H1 (cell line): ENCODE measurements at regions not wholly inside any gene's neighbourhood (a gene's known extent, or its start where the extent isn't known, plus 50 kb on each side); places are given as distances from the start of the nearest gene placed in this dataset.

Source experiments
- CBX8 ChIP-seq: fragments of 300-800, 300-1000 bp; sonication (generic); IDR thresholded peaks from 2 replicates; pipeline ENCODE4 v1.7.1; 2016; ENCODE audit warnings: low read depth, low read length, borderline replicate concordance
- CHD7 ChIP-seq: fragments of 300-600 bp; sonication (generic); IDR thresholded peaks from 2 replicates; pipeline ENCODE4 v1.7.1; 2012; ENCODE audit warnings: low read length, moderate library complexity, mild to moderate bottlenecking, inconsistent platforms; ENCODE audit not compliant: insufficient replicate concordance
- CREB1 ChIP-seq: IDR thresholded peaks from 2 replicates; pipeline ENCODE4 v1.6.1; 2012; ENCODE audit warnings: inconsistent platforms
- E2F6 ChIP-seq: IDR thresholded peaks from 2 replicates; pipeline ENCODE4 v1.6.1; 2012; ENCODE audit warnings: inconsistent platforms
- HDAC2 ChIP-seq, 2 experiments: fragments of 300-600 bp in 1 of 2; sonication (generic) in 1 of 2; IDR thresholded peaks; 2 replicates each; pipeline ENCODE4 v1.6.1; 2011 to 2012; ENCODE audit warnings: low read depth in 2 of 2, low read length in 2 of 2, mild to moderate bottlenecking in 2 of 2, moderate library complexity in 2 of 2, borderline replicate concordance in 1 of 2, inconsistent platforms in 1 of 2
- KDM4A ChIP-seq: IDR thresholded peaks from one replicate; pipeline ENCODE4 v1.7.1; 2012; ENCODE audit warnings: low read depth, mild to moderate bottlenecking, moderate library complexity, low read length, inconsistent platforms; ENCODE audit not compliant: severe bottlenecking
- POLR2AphosphoS5 ChIP-seq: IDR thresholded peaks from 2 replicates; pipeline ENCODE4 v1.6.1; 2011; ENCODE audit warnings: low read depth, low read length
- SIRT6 ChIP-seq: IDR thresholded peaks from one replicate; pipeline ENCODE4 v1.7.1; 2012; ENCODE audit warnings: low read length, inconsistent platforms
- SP1 ChIP-seq: IDR thresholded peaks from 2 replicates; pipeline ENCODE4 v1.6.1; 2011; ENCODE audit warnings: low read depth, low read length
- SP2 ChIP-seq: IDR thresholded peaks from 2 replicates; pipeline ENCODE4 v1.6.1; 2012; ENCODE audit warnings: mild to moderate bottlenecking, low read length, inconsistent platforms
- SUZ12 ChIP-seq: fragments of 200-600 bp; sonication (generic); IDR thresholded peaks from 2 replicates; pipeline ENCODE4 v1.6.1; 2012; ENCODE audit warnings: mild to moderate bottlenecking, inconsistent platforms, low read length, moderate library complexity, mixed read lengths
- TF ChIP-seq, protein P1 (sequence below): IDR thresholded peaks from 2 replicates; pipeline ENCODE4 v1.6.1; 2011; ENCODE audit warnings: low read depth, mild to moderate bottlenecking, low read length; ENCODE audit not compliant: insufficient read depth

- TF ChIP-seq CHD7 (no peak), CREB1 (no peak), SIRT6 (no peak), SP1 (no peak), HDAC2 (IDR thresholded peaks at IDR 0.05; ENCODE audit: borderline replicate concordance in 1 of 2, low read depth in 2 of 2, low read length in 2 of 2) (no peak), CBX8 (no peak), SUZ12 (no peak), E2F6 (no peak), POLR2AphosphoS5 (no peak), SP2 (no peak), KDM4A (no peak)
- TF ChIP-seq, protein P1, sequence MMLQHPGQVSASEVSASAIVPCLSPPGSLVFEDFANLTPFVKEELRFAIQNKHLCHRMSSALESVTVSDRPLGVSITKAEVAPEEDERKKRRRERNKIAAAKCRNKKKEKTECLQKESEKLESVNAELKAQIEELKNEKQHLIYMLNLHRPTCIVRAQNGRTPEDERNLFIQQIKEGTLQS = no peak
These were observed 718.7 kb upstream of the SLC8A1 start (continued) for GRCh38 chr2:41170589-41170988.
